Right lobe of liver (tissue), 4 donors: ENCODE measurements at regions not wholly inside any gene's neighbourhood (a gene's known extent, or its start where the extent isn't known, plus 50 kb on each side); places are given as distances from the start of the nearest gene placed in this dataset.

ENCODE experiments used
- POLR2A ChIP-seq: fragments of 450-650 bp; IDR thresholded peaks from one replicate; pipeline ENCODE4 v1.6.1; 2017; ENCODE audit warnings: antibody characterized with exemption, mild to moderate bottlenecking
- TF ChIP-seq, protein P1 (sequence below), 4 donors: fragments of 200-600 bp in 3 of 4; fragments of 450-650 bp in 1 of 4; IDR thresholded peaks; one replicate each; pipeline versions ENCODE4 v1.5.1 to v1.8.0; 2016 to 2022; ENCODE audit warnings: antibody characterized with exemption in 4 of 4, mild to moderate bottlenecking in 2 of 4
- donor health status: DM: no; HTN: no; CAD: no.
- donor health status: DM: no; HTN: no; CAD: no.
- donor health status: DM: no; HTN: yes; CAD: no.

DNA sequence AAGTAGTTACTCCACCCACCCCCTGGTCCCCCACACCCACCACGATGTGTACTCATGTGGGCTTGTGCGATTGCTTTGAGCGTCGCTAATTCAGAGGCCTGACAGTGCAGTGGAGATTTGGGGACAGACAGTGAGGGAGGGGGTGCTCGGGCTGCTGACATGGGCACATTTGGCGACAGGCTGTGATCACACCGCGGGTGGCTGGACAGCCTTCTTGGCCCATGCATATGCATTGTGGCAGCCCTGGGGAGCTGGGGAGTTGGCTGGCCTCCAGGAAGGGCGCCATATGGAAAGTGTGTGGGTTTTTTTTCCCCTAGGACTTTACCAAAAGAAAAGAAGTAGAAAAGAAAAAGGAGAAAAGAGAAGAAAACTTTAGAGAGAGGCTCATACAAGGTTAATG, 275.5 kb upstream of the N4BP1 start:
- TF ChIP-seq, protein P1, sequence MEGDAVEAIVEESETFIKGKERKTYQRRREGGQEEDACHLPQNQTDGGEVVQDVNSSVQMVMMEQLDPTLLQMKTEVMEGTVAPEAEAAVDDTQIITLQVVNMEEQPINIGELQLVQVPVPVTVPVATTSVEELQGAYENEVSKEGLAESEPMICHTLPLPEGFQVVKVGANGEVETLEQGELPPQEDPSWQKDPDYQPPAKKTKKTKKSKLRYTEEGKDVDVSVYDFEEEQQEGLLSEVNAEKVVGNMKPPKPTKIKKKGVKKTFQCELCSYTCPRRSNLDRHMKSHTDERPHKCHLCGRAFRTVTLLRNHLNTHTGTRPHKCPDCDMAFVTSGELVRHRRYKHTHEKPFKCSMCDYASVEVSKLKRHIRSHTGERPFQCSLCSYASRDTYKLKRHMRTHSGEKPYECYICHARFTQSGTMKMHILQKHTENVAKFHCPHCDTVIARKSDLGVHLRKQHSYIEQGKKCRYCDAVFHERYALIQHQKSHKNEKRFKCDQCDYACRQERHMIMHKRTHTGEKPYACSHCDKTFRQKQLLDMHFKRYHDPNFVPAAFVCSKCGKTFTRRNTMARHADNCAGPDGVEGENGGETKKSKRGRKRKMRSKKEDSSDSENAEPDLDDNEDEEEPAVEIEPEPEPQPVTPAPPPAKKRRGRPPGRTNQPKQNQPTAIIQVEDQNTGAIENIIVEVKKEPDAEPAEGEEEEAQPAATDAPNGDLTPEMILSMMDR (IDR thresholded peaks at IDR 0.05), result no peak
- TF ChIP-seq POLR2A, result no peak
